Natural killer cell (primary cell): ENCODE measurements at regions not wholly inside any gene's neighbourhood (a gene's known extent, or its start where the extent isn't known, plus 50 kb on each side); places are given as distances from the start of the nearest gene placed in this dataset.

Source experiments
- ATAC-seq, 3 donors: fragments of 150-1000 bp in 2 of 3; fragments of 200-7000 bp in 1 of 3; cut with Tn5 transposase; 1 replicate in 1 of 3; 2 replicates in 2 of 3; pipeline ENCODE4 v1.10.0; 2021; ENCODE audit warnings: mild to moderate bottlenecking in 2 of 3, moderate library complexity in 2 of 3
- DNase-seq, 2 donors: peaks; one replicate each; pipeline versions ENCODE4 v3.0.0 to v3.0.0-alpha.2; 2013 to 2021; ENCODE audit warnings: mixed read lengths in 1 of 2
- H3K27ac ChIP-seq: one replicate; pipeline ENCODE4 v1.5.1; 2013; ENCODE audit warnings: mild to moderate bottlenecking, low read length
- H3K27me3 ChIP-seq: one replicate; pipeline ENCODE4 v1.6.1; 2013; ENCODE audit warnings: low read length; ENCODE audit not compliant: control insufficient read depth, insufficient read depth
- H3K36me3 ChIP-seq: one replicate; pipeline ENCODE4 v1.6.1; 2013; ENCODE audit warnings: low read length; ENCODE audit not compliant: control insufficient read depth, insufficient read depth
- H3K4me1 ChIP-seq: one replicate; pipeline ENCODE4 v1.6.1; 2013; ENCODE audit warnings: low read length; ENCODE audit not compliant: control insufficient read depth, insufficient read depth
- H3K4me3 ChIP-seq: one replicate; pipeline ENCODE4 v1.5.1; 2013; ENCODE audit warnings: low read length
- H3K9me3 ChIP-seq: one replicate; pipeline ENCODE4 v1.6.1; 2013; ENCODE audit warnings: low read length; ENCODE audit not compliant: control insufficient read depth, insufficient read depth
- H3K27ac Mint-ChIP-seq, 2 donors: one replicate each; pipeline ENCODE4 v1.8.0; 2022; ENCODE audit warnings: mild to moderate bottlenecking in 2 of 2, mixed read lengths in 2 of 2, moderate library complexity in 1 of 2
- H3K27me3 Mint-ChIP-seq, 2 donors: one replicate each; pipeline ENCODE4 v1.8.0; 2022; ENCODE audit warnings: low read depth in 2 of 2, mixed read lengths in 2 of 2
- H3K36me3 Mint-ChIP-seq: one replicate; pipeline ENCODE4 v1.8.0; 2022; ENCODE audit warnings: mixed read lengths
- H3K4me1 Mint-ChIP-seq, 2 donors: one replicate each; pipeline ENCODE4 v1.8.0; 2022; ENCODE audit warnings: mixed read lengths in 2 of 2
- H3K4me3 Mint-ChIP-seq: one replicate; pipeline ENCODE4 v1.8.0; 2022; ENCODE audit warnings: mild to moderate bottlenecking, moderate library complexity, mixed read lengths
- H3K9me3 Mint-ChIP-seq, 2 donors: one replicate each; pipeline ENCODE4 v1.8.0; 2022; ENCODE audit warnings: mixed read lengths in 2 of 2
- CTCF ChIP-seq: fragments of 200-600 bp; IDR thresholded peaks from one replicate; pipeline ENCODE4 v1.8.0; 2022; ENCODE audit warnings: antibody characterized with exemption
- WGBS: methylation state at CpG from one replicate; pipeline ENCODE4 v1.1.7; 2013; ENCODE audit warnings: missing lambda C conversion rate; ENCODE audit not compliant: insufficient coverage; 5-methylcytosine and 5-hydroxymethylcytosine counted together
- intact Hi-C: fragments of 100-400 bp; cut with micrococcal nuclease; formaldehyde crosslinking; loops from one replicate; pipeline ENCODE4 v1.14.2; 2022

- H3K9me3 ChIP-seq = no peaks in the 10 kb centered on the region
- no peaks in the 10 kb centered on the region for H3K27me3 Mint-ChIP-seq
- no peak for TF ChIP-seq CTCF
- H3K36me3 Mint-ChIP-seq = peaks cover 5% of the 10 kb centered on the region
- H3K27ac ChIP-seq = no peak overlapping the region
- no peak overlapping the region for H3K4me3 Mint-ChIP-seq
- H3K4me3 ChIP-seq = no peak overlapping the region
- no peaks in the 10 kb centered on the region for H3K27me3 ChIP-seq
- H3K36me3 ChIP-seq = no peaks in the 10 kb centered on the region
- no peaks in the 10 kb centered on the region for H3K4me1 ChIP-seq
- DNase-seq = no peak
- peaks cover 3% of the 10 kb centered on the region in 2 donors for H3K9me3 Mint-ChIP-seq
- no peaks in the 10 kb centered on the region for H3K4me1 Mint-ChIP-seq
- H3K27ac Mint-ChIP-seq = no peak overlapping the region
- intact Hi-C loops = no loop called here
- ATAC-seq = no peak
Observed at GRCh38 chr3:106245400-106245799, 376.6 kb upstream of the CBLB start.

GRCh38 chr3:106247902-106248684 lies 379.3 kb upstream of the CBLB start:
- Histone ChIP-seq H3K27me3 (no peaks in the 10 kb centered on the region), H3K27ac (no peak overlapping the region), H3K36me3 (no peaks in the 10 kb centered on the region), H3K9me3 (peaks cover 8% of the 10 kb centered on the region), H3K4me3 (no peak overlapping the region), H3K4me1 (no peaks in the 10 kb centered on the region)
- Mint-ChIP-seq H3K4me1 (no peaks in the 10 kb centered on the region), H3K27ac (no peak overlapping the region), H3K36me3 (peaks cover 11% of the 10 kb centered on the region), H3K9me3 (peaks cover 3 to 6% of the 10 kb centered on the region in 2 donors), H3K27me3 (no peaks in the 10 kb centered on the region), H3K4me3 (no peak overlapping the region)
- intact Hi-C loops = no loop called here
- DNase-seq (no peak), ATAC-seq (no peak)
- WGBS = 75% methylated on average over 3 of the region's 5 CpGs
- no peak for TF ChIP-seq CTCF

- Histone ChIP-seq H3K4me1 (no peaks in the 10 kb centered on the region), H3K27me3 (no peaks in the 10 kb centered on the region), H3K4me3 (no peak overlapping the region), H3K9me3 (peaks cover 8% of the 10 kb centered on the region), H3K36me3 (no peaks in the 10 kb centered on the region), H3K27ac (no peak overlapping the region)
- no peak for TF ChIP-seq CTCF
- 84% methylated on average over 2 of the region's 2 CpGs for WGBS
- DNase-seq = no peak
- intact Hi-C loops = no loop called here
- peaks cover 11% of the 10 kb centered on the region for H3K36me3 Mint-ChIP-seq
- H3K27me3 Mint-ChIP-seq = no peaks in the 10 kb centered on the region
- H3K4me1 Mint-ChIP-seq = no peaks in the 10 kb centered on the region
- ATAC-seq = no peak
- no peak overlapping the region for H3K27ac Mint-ChIP-seq
- peaks cover 3 to 6% of the 10 kb centered on the region in 2 donors for H3K9me3 Mint-ChIP-seq
- no peak overlapping the region for H3K4me3 Mint-ChIP-seq
Observed at GRCh38 chr3:106249159-106249558, 380.3 kb upstream of the CBLB start.

GRCh38 chr3:106249981-106250380 lies 381.2 kb upstream of the CBLB start:
- Mint-ChIP-seq H3K36me3 (peaks cover 11% of the 10 kb centered on the region), H3K4me3 (no peak overlapping the region), H3K27ac (no peak overlapping the region), H3K4me1 (no peaks in the 10 kb centered on the region), H3K9me3 (peaks cover 3 to 6% of the 10 kb centered on the region in 2 donors), H3K27me3 (no peaks in the 10 kb centered on the region)
- peaks cover 8% of the 10 kb centered on the region for H3K9me3 ChIP-seq
- no peak overlapping the region for H3K4me3 ChIP-seq
- H3K27me3 ChIP-seq = no peaks in the 10 kb centered on the region
- DNase-seq (no peak), ATAC-seq (no peak)
- H3K4me1 ChIP-seq = no peaks in the 10 kb centered on the region
- intact Hi-C loops = no loop called here
- H3K27ac ChIP-seq = no peak overlapping the region
- H3K36me3 ChIP-seq = no peaks in the 10 kb centered on the region
- TF ChIP-seq CTCF = no peak
